GM12872 (cell line): ENCODE measurements at regions not wholly inside any gene's neighbourhood (a gene's known extent, or its start where the extent isn't known, plus 50 kb on each side); places are given as distances from the start of the nearest gene placed in this dataset.

Experiments
- CTCF ChIP-seq: IDR thresholded peaks from 3 replicates; pipeline ENCODE4 v1.5.1; 2011; ENCODE audit warnings: low read depth, mild to moderate bottlenecking, low read length, moderate library complexity; ENCODE audit not compliant: insufficient read depth

- no peak for TF ChIP-seq CTCF
Observed at GRCh38 chr4:10316851-10317250, 140.4 kb downstream of the ZNF518B start.

GRCh38 chr4:10315638-10316037, 141.6 kb downstream of the ZNF518B start:
- no peak for TF ChIP-seq CTCF

GRCh38 chr4:10312568-10312967, 144.7 kb downstream of the ZNF518B start:
- TF ChIP-seq CTCF: no peak

- TF ChIP-seq CTCF: no peak
Observed at GRCh38 chr4:10311939-10312338, 145.3 kb downstream of the ZNF518B start.

- TF ChIP-seq CTCF: no peak
Observed at GRCh38 chr4:10305816-10306215, 151.4 kb downstream of the ZNF518B start.

- no peak for TF ChIP-seq CTCF
Observed at GRCh38 chr4:10303291-10303690, 153.9 kb downstream of the ZNF518B start.

- no peak for TF ChIP-seq CTCF
Observed at GRCh38 chr4:10302096-10302495, 155.1 kb downstream of the ZNF518B start.

GRCh38 chr4:10299601-10300000, 157.6 kb downstream of the ZNF518B start:
- no peak for TF ChIP-seq CTCF
